ENCODE measurements at regions not wholly inside any gene's neighbourhood (a gene's known extent, or its start where the extent isn't known, plus 50 kb on each side); places are given as distances from the start of the nearest gene placed in this dataset.
"Not testable (repeated sequence)": the region's sequence is repeated elsewhere in the genome, so short reads cannot be mapped to it uniquely, and the experiment has no call there.

DNA sequence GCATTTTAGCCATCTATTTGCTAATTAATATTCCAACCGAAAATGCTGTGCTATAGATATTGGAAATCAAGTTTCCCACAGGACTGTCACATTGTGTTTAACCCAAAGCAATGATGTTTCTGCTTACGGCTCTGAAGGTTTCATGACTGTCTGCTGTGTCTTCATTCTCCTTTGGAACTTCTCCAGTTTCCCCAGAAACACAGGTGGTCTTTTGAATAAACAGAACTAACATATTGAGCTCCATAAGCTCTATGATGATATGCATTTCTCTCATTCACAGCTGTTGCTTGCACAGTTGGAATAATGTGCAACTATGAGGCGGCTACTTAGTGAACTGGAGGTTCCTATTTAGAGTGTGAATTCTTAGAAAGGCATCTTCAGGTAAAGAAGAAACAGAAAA is 266.0 kb upstream of the ID4 start:
- TF ChIP-seq, protein P1, sequence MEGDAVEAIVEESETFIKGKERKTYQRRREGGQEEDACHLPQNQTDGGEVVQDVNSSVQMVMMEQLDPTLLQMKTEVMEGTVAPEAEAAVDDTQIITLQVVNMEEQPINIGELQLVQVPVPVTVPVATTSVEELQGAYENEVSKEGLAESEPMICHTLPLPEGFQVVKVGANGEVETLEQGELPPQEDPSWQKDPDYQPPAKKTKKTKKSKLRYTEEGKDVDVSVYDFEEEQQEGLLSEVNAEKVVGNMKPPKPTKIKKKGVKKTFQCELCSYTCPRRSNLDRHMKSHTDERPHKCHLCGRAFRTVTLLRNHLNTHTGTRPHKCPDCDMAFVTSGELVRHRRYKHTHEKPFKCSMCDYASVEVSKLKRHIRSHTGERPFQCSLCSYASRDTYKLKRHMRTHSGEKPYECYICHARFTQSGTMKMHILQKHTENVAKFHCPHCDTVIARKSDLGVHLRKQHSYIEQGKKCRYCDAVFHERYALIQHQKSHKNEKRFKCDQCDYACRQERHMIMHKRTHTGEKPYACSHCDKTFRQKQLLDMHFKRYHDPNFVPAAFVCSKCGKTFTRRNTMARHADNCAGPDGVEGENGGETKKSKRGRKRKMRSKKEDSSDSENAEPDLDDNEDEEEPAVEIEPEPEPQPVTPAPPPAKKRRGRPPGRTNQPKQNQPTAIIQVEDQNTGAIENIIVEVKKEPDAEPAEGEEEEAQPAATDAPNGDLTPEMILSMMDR (IDR thresholded peaks at IDR 0.05; ENCODE audit: low read depth, low read length) = no peak
- in situ Hi-C loops (cut with HindIII; ENCODE audit: low sequenced_read_pairs) = no loop called here
- no peak for DNase-seq (ENCODE audit: low read depth, low spot score)
- no peak overlapping the region for H3K4me3 ChIP-seq (ENCODE audit: low read depth, low read length)

DNA sequence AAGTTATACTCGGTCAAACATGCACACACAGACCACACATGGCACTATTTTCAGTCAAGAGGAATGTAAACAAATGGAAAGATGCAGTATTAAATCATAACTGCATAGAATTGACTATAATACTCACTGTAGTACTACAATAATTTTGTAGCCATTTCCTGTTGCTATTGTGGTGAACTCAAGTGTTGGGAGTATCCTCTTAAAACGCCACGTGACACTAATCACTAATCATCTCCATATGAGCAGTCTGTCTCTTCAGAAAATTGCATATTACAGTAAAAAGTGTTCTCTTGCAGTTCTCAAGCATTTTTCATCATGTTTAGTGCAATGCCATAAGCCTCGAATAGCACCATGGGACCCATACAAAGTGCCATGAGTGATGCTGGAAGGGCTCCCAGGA is 258.7 kb upstream of the ID4 start:
- DNase-seq (ENCODE audit: low read depth, low spot score) = no peak
- in situ Hi-C loops (cut with HindIII; ENCODE audit: low sequenced_read_pairs) = no loop called here
- no peak overlapping the region for H3K4me3 ChIP-seq (ENCODE audit: low read depth, low read length)
- TF ChIP-seq, protein P1 (IDR thresholded peaks at IDR 0.05; ENCODE audit: low read depth, low read length) = no peak

DNA sequence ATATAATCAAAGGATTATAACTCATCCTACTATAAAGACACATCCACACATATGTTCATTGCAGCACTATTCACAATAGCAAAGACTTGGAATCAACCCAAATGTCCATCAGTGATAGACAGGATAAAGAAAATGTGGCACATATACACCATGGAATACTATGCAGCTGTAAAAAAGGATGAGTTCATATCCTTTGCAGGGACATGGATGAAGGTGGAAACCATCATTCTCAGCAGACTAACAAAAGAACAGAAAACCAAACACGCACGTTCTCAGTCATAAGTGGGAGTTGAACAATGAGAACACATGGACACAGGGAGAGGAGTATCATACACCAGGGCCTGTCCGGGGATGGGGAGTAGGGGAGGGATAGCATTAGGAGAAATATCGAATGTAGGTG is 253.0 kb upstream of the ID4 start:
- DNase-seq (ENCODE audit: low read depth, low spot score); in situ Hi-C loops (cut with HindIII; ENCODE audit: low sequenced_read_pairs); H3K4me3 ChIP-seq (ENCODE audit: low read depth, low read length): not testable (repeated sequence)

DNA sequence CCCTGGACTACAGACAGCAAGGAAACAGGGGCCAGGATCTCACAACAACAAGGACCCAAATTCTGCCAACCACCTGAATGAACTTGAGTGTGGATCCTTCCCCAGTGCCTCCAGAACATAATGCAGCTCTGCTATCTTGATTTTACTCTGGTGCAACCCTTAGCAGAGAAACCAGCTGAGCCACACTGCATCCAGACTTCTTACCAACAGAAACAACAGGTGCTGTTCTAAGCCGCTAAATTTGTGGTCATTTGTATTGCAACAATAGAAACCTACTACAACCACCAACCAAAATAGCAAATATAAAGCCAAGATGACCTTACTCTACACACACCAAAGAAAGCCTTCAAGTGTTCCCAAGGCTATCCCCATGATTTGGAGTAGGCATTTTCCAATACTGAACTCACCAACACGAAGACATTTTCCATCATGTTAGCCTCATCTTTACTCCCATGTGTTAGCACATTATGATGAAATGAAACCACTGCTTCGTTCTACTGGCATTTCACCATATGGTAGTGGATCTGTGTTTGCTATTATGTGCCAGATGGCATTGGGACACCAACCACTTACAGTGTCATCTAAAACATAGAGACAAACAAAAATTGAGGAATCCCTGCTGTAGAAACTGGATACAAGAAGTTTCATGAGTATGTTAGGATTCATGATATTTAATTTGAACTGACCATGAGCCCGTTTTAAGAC is 249.8 kb upstream of the ID4 start:
- in situ Hi-C loops (cut with HindIII; ENCODE audit: low sequenced_read_pairs) = no loop called here
- TF ChIP-seq, protein P1 (IDR thresholded peaks at IDR 0.05; ENCODE audit: low read depth, low read length) = no peak
- H3K4me3 ChIP-seq (ENCODE audit: low read depth, low read length) = no peak overlapping the region
- DNase-seq (ENCODE audit: low read depth, low spot score) = no peak

DNA sequence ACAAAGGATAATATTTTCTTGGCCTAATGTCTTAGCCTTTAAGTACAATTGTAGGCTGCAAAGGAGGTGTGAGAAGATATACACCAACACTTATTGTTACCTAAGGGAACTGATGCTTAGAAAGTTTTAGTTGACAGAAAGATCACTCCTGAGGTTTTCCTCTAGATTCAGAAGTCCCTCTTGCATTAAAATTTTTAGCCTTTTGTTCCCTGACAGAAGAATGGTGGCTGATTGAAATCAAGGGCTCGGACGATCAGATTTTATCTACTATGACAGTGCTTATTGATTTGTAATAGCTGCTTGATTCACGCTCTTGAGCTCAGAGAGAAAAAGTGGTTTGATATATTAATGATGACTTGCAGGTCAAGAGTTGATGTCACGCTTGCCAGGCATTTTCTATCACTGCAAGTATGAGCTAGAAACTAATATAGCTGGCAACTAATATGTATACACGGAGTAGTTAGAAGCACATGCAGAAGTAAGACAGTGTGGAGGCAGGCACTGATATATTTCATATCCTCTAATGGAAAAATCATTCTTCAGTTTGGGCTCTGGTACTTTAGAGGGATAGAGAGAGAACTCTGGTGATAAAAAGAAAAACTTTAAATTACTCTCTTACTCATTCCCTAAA is 246.6 kb upstream of the ID4 start:
- TF ChIP-seq, protein P1 (IDR thresholded peaks at IDR 0.05; ENCODE audit: low read depth, low read length) = no peak
- no peak overlapping the region for H3K4me3 ChIP-seq (ENCODE audit: low read depth, low read length)
- DNase-seq (ENCODE audit: low read depth, low spot score) = no peak
- in situ Hi-C loops (cut with HindIII; ENCODE audit: low sequenced_read_pairs) = no loop called here

DNA sequence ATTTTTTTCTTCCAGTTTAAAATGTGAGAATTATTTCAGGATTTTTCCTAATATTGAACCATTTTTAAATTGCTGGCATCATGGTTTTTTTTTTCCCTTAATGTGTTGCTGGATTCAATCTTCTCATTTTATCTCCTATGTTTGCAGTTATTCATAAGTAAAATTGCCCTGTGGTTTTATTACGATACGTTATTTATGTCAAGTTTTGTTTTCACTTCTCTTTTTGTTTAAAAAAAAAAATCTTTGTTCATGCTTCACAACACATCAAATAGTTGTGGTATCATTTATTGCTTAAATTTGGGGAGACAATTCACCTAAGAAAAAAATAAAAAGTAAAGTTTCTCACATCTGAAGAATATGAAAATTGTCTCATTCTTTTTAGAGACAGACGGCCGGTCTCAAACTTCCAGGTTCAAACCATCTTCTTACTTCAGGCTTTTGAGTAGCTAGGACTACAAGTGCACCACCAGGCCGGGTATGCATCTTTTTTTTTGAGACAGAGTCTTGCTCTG is 239.3 kb upstream of the ID4 start:
- no peak overlapping the region for H3K4me3 ChIP-seq (ENCODE audit: low read depth, low read length)
- in situ Hi-C loops (cut with HindIII; ENCODE audit: low sequenced_read_pairs) = no loop called here
- DNase-seq (ENCODE audit: low read depth, low spot score) = no peak
- TF ChIP-seq, protein P1 (IDR thresholded peaks at IDR 0.05; ENCODE audit: low read depth, low read length) = no peak

DNA sequence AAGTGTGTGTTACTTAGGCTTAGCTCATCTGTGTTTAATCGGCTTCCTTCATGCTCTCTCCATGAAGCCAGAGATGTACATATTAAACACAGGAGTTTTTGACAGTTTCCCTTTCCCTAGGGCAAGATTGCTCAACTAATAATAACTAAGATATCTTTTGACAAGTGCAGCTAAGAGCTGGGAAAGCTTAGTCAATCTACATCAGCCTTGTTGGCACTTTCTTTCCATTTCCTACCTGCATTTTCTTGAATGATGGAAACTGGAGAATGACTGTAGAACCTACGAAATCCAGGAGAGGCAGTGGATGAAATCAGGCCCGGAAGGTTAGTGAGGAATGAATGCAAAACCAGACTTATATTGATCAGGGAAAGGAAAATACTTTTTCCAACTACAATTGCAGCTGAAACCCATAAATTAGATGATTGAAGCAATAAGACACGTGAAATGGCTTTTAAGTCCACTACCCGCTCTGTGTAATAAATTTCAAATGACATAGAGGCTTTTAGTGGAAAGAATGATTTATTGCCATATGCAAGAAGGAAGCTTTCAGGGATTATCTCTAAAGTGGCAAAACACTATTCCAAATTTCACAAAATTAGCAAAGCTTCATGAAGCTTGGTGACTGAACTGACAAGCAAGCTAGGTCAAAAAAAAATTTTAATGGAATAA is 237.2 kb upstream of the ID4 start:
- no peak for DNase-seq (ENCODE audit: low read depth, low spot score)
- H3K4me3 ChIP-seq (ENCODE audit: low read depth, low read length) = no peak overlapping the region
- in situ Hi-C loops (cut with HindIII; ENCODE audit: low sequenced_read_pairs) = no loop called here
- TF ChIP-seq, protein P1 (IDR thresholded peaks at IDR 0.05; ENCODE audit: low read depth, low read length) = no peak

All from astrocyte of the spinal cord (primary cell).